ENCODE measurements at regions not wholly inside any gene's neighbourhood (a gene's known extent, or its start where the extent isn't known, plus 50 kb on each side); places are given as distances from the start of the nearest gene placed in this dataset.

- DNase-seq (ENCODE audit: insufficient read length, low spot score) (no peak), FAIRE-seq (no peak)
- TF ChIP-seq CTCF (IDR thresholded peaks at IDR 0.05; ENCODE audit: insufficient read depth, missing control alignments), result no peak
Observed at GRCh38 chr13:76778853-76779252, 107.4 kb downstream of the KCTD12 start.

GRCh38 chr13:76777096-76777495 is 109.1 kb downstream of the KCTD12 start:
- FAIRE-seq (no peak), DNase-seq (ENCODE audit: insufficient read length, low spot score) (no peak)
- TF ChIP-seq CTCF (IDR thresholded peaks at IDR 0.05; ENCODE audit: insufficient read depth, missing control alignments), result no peak

GRCh38 chr13:76775088-76775740 is 111.0 kb downstream of the KCTD12 start:
- FAIRE-seq (no peak), DNase-seq (ENCODE audit: insufficient read length, low spot score) (no peak)
- TF ChIP-seq CTCF (IDR thresholded peaks at IDR 0.05; ENCODE audit: insufficient read depth, missing control alignments), result no peak

- DNase-seq (ENCODE audit: insufficient read length, low spot score), result no peak
- TF ChIP-seq CTCF (IDR thresholded peaks at IDR 0.05; ENCODE audit: insufficient read depth, missing control alignments), result no peak
- FAIRE-seq, result no peak
Observed at GRCh38 chr13:76773448-76774094, 112.6 kb downstream of the KCTD12 start.

- FAIRE-seq (no peak), DNase-seq (ENCODE audit: insufficient read length, low spot score) (no peak)
- no peak for TF ChIP-seq CTCF (IDR thresholded peaks at IDR 0.05; ENCODE audit: insufficient read depth, missing control alignments)
Observed at GRCh38 chr13:76772241-76772640, 114.0 kb downstream of the KCTD12 start.

GRCh38 chr13:76769271-76769791 is 116.9 kb downstream of the KCTD12 start:
- DNase-seq (ENCODE audit: insufficient read length, low spot score) (no peak), FAIRE-seq (no peak)
- TF ChIP-seq CTCF (IDR thresholded peaks at IDR 0.05; ENCODE audit: insufficient read depth, missing control alignments), result no peak

GRCh38 chr13:76768384-76768783 is 117.8 kb downstream of the KCTD12 start:
- no peak for FAIRE-seq
- no peak for TF ChIP-seq CTCF (IDR thresholded peaks at IDR 0.05; ENCODE audit: insufficient read depth, missing control alignments)
- DNase-seq (ENCODE audit: insufficient read length, low spot score), result no peak
